Stimulated activated naive CD8-positive, alpha-beta T cell treated with anti-CD3 and anti-CD28 coated beads, Interleukin-15, amount 100 ng/mL, for 72 hours (primary cell): ENCODE measurements at regions not wholly inside any gene's neighbourhood (a gene's known extent, or its start where the extent isn't known, plus 50 kb on each side); places are given as distances from the start of the nearest gene placed in this dataset.
A peak's percentile ranks its signal among the peaks of the same experiment; 100 is the strongest.

Experiments
- ATAC-seq: fragments of 150-1000 bp; cut with Tn5 transposase; 2 replicates; pipeline ENCODE4 v1.10.0; 2021; ENCODE audit warnings: mild to moderate bottlenecking, moderate library complexity
- DNase-seq, 2 donors: peaks; one replicate each; pipeline ENCODE4 v3.0.0; 2021 to 2022
- H3K27ac Mint-ChIP-seq, 2 donors: one replicate each; pipeline ENCODE4 v1.8.0; 2022; ENCODE audit warnings: mild to moderate bottlenecking in 2 of 2, mixed read lengths in 2 of 2, moderate library complexity in 2 of 2
- H3K27me3 Mint-ChIP-seq: one replicate; pipeline ENCODE4 v1.8.0; 2022; ENCODE audit warnings: mixed read lengths
- H3K4me1 Mint-ChIP-seq: one replicate; pipeline ENCODE4 v1.8.0; 2022; ENCODE audit warnings: mild to moderate bottlenecking, mixed read lengths
- H3K4me3 Mint-ChIP-seq, 2 donors: one replicate each; pipeline ENCODE4 v1.8.0; 2022; ENCODE audit warnings: mild to moderate bottlenecking in 2 of 2, mixed read lengths in 2 of 2, moderate library complexity in 1 of 2
- H3K9me3 Mint-ChIP-seq, 2 donors: one replicate each; pipeline ENCODE4 v1.8.0; 2022; ENCODE audit warnings: mixed read lengths in 2 of 2

DNA sequence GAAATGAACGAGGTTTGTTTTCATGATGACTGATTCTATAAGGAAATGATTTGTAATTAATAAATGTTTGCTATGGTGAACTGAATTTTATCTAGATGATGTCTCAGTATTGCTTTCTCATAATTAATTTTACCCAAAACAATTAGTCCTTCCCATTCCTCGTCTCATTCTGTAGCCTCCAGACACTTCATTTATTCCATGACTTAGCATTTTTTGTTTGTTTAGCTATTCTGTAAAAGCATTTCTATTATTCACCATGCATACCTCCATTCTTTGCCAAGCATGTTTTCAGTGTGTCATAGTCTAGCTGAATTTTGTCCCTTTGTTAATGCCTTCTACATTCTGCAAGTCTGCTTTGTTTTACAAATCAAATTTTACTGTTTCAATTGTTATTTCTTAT, 137.4 kb upstream of the RPL10L start:
- H3K27me3 Mint-ChIP-seq: no peaks in the 10 kb centered on the region
- ATAC-seq (no peak), DNase-seq (no peak)
- H3K9me3 Mint-ChIP-seq: peaks cover 9% of the 10 kb centered on the region in 2 donors
- no peak overlapping the region for H3K27ac Mint-ChIP-seq
- no peaks in the 10 kb centered on the region for H3K4me1 Mint-ChIP-seq
- H3K4me3 Mint-ChIP-seq: no peak overlapping the region

DNA sequence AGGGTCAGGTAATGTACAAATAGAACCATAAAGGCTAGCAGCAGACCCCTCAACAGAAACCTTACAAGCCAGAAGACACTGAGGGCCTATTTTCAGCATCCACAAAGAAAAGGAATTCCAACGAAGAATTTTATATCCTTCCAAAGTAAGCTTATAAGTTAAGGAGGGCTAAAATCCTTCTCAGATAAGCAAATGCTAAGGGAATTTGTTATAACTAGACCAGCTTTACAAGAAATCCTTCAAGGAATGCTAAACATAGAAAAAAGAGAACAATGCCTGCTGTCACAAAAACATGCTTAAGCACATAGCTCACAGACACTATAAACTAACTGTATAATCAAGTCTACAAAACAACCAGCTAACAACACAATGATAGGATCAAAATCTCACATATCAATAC, 130.7 kb upstream of the RPL10L start:
- no peaks in the 10 kb centered on the region for H3K27me3 Mint-ChIP-seq
- H3K4me3 Mint-ChIP-seq: no peak overlapping the region
- peaks cover 5 to 19% of the 10 kb centered on the region in 2 donors for H3K9me3 Mint-ChIP-seq
- DNase-seq (no peak), ATAC-seq (no peak)
- no peak overlapping the region for H3K27ac Mint-ChIP-seq
- no peaks in the 10 kb centered on the region for H3K4me1 Mint-ChIP-seq

DNA sequence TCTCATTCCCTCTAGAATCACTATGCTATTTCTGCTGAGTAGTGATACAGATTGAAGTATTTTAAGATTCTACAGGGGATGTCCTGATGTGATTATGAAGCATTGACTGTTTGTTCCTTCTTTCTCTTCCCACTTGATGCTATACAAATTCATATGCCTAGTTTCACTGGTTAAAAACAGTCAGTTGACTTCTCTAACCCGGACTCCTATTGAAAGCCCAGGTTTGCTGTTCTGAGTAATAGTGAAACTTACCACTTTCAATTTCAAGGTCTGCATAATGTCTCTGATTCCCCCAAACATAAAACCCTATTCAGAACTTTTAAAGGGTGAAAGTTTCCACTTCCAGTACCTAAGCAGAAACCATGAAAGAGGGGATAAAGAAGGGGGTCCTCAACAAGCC, 117.7 kb upstream of the RPL10L start:
- ATAC-seq (peak; percentile 74), DNase-seq (no peak)
- H3K9me3 Mint-ChIP-seq: peaks cover 11 to 15% of the 10 kb centered on the region in 2 donors
- no peak overlapping the region for H3K27ac Mint-ChIP-seq
- H3K4me1 Mint-ChIP-seq: no peaks in the 10 kb centered on the region
- H3K4me3 Mint-ChIP-seq: no peak overlapping the region
- H3K27me3 Mint-ChIP-seq: no peaks in the 10 kb centered on the region

DNA sequence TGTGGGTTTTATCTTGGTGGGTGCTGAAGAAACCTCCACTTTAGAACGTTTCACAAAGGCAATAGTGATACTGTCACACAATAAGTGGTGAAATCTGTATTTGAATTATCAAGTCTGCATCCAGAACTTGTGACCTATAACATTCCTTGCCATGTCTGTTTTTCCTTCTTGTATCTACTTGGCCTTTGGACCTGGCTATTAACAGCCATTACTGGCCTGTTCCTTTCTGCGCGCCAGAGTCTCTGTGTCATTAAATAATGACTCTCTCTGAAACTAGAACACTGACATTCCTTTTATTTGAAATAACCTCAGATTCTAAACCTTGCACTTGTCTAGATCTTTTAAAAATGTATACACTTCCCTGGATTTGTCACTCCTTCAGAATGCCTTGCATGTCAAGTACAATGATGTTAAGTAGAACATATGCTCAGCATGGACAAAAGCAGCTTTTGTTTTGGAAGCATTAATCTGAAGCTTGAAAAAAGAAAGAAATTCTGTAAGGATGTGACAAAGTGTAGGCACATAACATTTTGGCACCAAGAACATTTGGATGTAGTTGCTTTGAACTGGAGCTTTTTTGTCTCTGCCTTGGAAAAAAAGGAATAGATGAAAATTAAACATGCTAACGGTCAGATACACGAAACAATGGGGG, 95.5 kb upstream of the RPL10L start:
- Mint-ChIP-seq H3K4me3 (no peak overlapping the region), H3K4me1 (no peaks in the 10 kb centered on the region), H3K27me3 (no peaks in the 10 kb centered on the region), H3K9me3 (peaks cover 30 to 35% of the 10 kb centered on the region in 2 donors), H3K27ac (no peak overlapping the region)
- DNase-seq: no peak
- ATAC-seq: no peak

DNA sequence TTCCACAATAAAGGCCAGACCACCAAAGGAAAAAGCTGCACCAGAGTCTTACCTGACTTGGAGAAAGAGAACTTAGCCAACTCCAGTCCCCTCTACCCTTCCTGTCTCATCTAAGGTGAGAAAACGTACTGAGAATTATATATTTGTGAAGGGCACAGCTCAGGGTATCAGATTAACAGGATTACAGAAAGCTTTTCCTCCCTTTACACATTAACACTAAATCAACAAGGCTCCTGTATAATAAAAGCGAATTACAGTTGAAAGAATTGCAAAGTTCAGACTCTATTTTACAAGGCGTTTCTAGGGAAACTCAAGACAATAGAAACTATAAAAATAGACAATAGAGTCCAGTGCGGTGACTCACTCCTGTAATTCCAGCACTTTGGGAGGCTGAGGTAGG, 82.7 kb upstream of the RPL10L start:
- ATAC-seq: no peak
- Mint-ChIP-seq H3K27me3 (no peaks in the 10 kb centered on the region), H3K27ac (no peak overlapping the region), H3K4me1 (no peaks in the 10 kb centered on the region), H3K4me3 (no peak overlapping the region), H3K9me3 (peaks cover 9 to 28% of the 10 kb centered on the region in 2 donors)
- no peak for DNase-seq

DNA sequence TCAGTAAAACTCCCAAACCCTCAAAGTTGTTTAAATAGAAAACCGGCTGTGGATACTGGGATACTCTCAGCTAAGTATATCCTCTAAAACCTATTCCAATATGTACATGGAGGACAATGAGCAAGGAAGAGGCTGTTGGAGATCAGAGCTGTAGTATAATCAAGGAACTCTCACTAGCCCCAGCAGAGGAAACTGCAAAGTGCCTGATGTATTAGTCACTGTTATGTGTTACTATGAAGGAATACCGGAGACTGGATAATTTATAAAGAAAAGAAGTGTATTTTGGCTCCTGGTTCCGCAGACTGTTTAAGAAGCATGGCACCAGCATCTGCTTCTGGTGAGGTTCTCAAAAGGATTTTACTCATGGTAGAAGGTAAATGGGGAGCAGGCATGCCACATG, 65.6 kb upstream of the RPL10L start:
- H3K4me3 Mint-ChIP-seq: no peak overlapping the region
- ATAC-seq (no peak), DNase-seq (no peak)
- H3K27ac Mint-ChIP-seq: no peak overlapping the region
- H3K9me3 Mint-ChIP-seq: peaks cover 9 to 22% of the 10 kb centered on the region in 2 donors
- H3K4me1 Mint-ChIP-seq: no peaks in the 10 kb centered on the region
- no peaks in the 10 kb centered on the region for H3K27me3 Mint-ChIP-seq
